Panc1 (cell line): ENCODE measurements at regions not wholly inside any gene's neighbourhood (a gene's known extent, or its start where the extent isn't known, plus 50 kb on each side); places are given as distances from the start of the nearest gene placed in this dataset.

Source experiments
- CTCF ChIP-seq: fragments of 450-650 bp; IDR thresholded peaks from 2 replicates; pipeline ENCODE4 v1.5.1; 2017; ENCODE audit warnings: mild to moderate bottlenecking
- POLR2AphosphoS5 ChIP-seq: IDR thresholded peaks from 2 replicates; pipeline ENCODE4 v1.6.1; 2012; ENCODE audit warnings: mild to moderate bottlenecking, low read depth, low read length, moderate library complexity
- REST ChIP-seq, 2 experiments: IDR thresholded peaks; 2 replicates each; pipeline ENCODE4 v1.6.1; 2011 to 2012; ENCODE audit warnings: low read depth in 2 of 2, control low read depth in 1 of 2, low read length in 1 of 2, mild to moderate bottlenecking in 1 of 2, moderate library complexity in 1 of 2; ENCODE audit not compliant: insufficient read depth in 1 of 2
- TCF7L2 ChIP-seq: IDR thresholded peaks from 2 replicates; pipeline ENCODE4 v1.6.1; 2011; ENCODE audit warnings: mild to moderate bottlenecking, low read depth, low read length, inconsistent platforms

GRCh38 chr16:5578980-5579379 lies 481.4 kb upstream of the EEF2KMT start:
- TF ChIP-seq POLR2AphosphoS5 (no peak), CTCF (no peak), TCF7L2 (no peak), REST (IDR thresholded peaks at IDR 0.05; ENCODE audit: insufficient read depth in 1 of 2, low read depth in 2 of 2, low read length in 1 of 2) (no peak)
